ENCODE measurements at regions not wholly inside any gene's neighbourhood (a gene's known extent, or its start where the extent isn't known, plus 50 kb on each side); places are given as distances from the start of the nearest gene placed in this dataset.

DNA sequence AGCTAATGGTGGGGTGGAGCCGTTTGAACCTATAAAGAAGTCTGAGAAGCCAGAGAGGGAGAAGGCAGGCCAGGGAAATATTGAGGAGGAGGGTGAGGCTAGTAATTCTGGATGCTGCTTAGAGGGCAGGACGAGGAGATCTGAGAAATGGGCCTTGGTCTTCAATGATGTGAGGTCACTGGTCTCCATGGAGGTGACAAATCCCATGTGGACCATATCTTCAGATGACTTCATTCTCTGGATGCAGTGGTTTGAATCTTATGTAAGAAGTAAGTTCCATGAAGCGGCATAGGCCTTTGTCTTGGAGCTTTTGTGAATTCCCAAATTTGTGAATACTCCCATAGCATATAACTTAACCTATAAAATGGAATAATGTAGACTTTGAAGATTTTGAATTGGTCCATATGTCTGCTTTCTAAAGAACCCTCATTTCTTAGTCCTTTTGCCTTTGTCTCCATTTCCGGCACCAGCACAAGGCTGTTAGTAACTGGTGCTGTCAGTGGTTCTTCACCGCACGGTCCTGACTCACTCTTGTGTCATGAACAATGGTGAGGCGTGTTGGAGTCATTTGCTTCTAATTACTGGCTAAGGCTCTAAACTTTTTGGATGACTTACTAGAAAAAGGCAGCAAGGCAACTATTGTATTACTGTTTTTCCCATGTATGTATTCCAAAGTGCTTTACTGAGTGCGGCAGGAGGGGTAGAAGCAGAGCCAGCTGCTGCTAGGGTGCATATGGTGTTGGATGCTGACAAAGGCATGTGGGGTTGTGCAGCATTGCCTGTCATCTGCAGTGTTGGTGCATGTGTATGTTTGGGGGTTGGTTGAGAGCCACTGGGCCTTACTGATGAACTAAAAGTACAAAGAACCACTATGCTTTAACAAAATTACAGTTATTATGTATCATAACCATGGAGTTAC lies 279.3 kb upstream of the C2CD4B start:
- no peak for DNase-seq (ENCODE audit: low read depth)

DNA sequence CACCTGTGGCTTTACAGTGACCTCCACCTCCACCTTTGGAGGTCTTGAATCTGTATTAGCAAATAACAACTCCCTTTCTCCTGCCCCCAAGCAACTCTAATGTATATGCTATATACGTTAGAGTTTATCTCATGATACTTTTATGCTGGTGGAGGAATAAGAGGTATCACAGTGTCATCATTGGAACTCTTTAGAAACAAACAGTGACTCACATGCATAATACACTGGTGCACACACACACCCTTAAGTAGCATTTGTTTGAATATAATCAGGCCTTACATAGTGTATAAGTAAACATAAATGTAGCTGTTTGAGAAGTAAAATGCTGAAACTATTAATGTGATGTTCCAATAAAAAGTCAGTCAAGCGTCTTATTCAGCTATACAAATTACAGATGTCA lies 280.2 kb upstream of the C2CD4B start:
- DNase-seq (ENCODE audit: low read depth), result no peak

- DNase-seq (ENCODE audit: low read depth), result no peak
Measured at GRCh38 chr15:62446984-62447383, 281.9 kb upstream of the C2CD4B start.

- DNase-seq (ENCODE audit: low read depth), result no peak
Measured at GRCh38 chr15:62447742-62448141, 282.7 kb upstream of the C2CD4B start.

DNA sequence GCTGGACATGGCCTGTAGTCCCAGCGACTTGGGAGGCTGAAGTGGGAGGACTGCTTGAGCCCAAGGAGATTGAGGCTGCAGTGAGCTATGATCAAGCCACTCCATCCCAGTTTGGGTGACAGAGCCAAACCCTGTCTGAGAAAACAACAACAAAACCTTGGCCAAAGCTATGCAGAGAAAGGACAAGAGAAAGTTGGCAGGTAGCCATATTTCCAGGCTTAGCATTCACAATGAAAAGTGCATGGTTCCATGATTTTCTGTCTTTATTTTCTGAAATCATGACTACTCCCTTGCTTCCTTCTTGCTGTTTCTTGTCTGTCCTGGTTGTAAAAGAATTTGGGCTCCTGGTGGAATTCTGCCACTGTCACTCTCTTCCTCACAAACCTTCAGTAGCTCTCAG lies 284.6 kb upstream of the C2CD4B start:
- DNase-seq (ENCODE audit: low read depth), result no peak

GRCh38 chr15:62450061-62450460 lies 285.0 kb upstream of the C2CD4B start:
- DNase-seq (ENCODE audit: low read depth), result no peak

DNA sequence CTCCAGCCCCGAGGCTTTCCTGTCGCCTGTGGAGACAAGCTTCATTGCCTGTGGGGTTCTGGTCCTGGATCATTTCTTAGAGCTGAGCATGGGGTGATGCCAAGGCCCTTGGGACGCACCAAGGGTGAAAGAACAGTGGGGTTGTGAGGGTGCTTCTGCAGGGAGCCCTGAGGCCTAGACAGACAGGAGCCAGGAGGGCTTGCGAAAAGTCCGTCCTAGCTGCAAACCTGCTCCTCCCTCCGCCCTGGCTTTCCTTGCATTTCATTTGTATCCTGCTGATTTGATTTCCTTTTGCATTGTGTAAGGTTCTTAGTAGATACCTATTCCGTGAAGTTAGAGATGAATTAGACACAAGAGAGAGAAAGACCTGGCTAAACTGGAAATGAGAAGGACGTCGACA lies 286.9 kb upstream of the C2CD4B start:
- no peak for DNase-seq (ENCODE audit: low read depth)

DNA sequence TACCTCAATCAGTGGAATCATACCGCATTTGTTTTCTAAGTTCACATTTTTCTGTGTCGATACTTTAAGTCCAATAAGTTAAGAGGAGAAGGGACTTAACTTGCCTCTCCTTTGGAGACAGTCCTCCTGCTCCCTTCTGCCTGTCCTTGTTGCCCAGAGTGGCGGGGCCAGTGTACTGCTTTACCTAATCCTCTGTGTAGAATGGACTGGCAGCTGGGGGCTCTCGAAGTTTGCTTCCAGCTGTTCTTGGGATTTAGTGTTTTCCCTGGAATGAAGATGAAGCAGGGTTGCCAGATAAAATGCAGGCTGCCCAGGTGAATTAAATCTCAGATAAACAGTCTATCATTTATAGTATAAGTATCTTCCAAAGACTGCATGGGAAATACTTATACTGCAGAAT lies 287.6 kb upstream of the C2CD4B start:
- no peak for DNase-seq (ENCODE audit: low read depth)

GRCh38 chr15:62453375-62453774 lies 288.3 kb upstream of the C2CD4B start:
- DNase-seq (ENCODE audit: low read depth), result no peak

GRCh38 chr15:62453981-62454380 lies 288.9 kb upstream of the C2CD4B start:
- DNase-seq (ENCODE audit: low read depth), result no peak

GRCh38 chr15:62454567-62455172 lies 289.6 kb upstream of the C2CD4B start:
- no peak for DNase-seq (ENCODE audit: low read depth)

- no peak for DNase-seq (ENCODE audit: low read depth)
Measured at GRCh38 chr15:62455441-62455921, 290.4 kb upstream of the C2CD4B start.

- no peak for DNase-seq (ENCODE audit: low read depth)
Measured at GRCh38 chr15:62456011-62456920, 291.2 kb upstream of the C2CD4B start.

GRCh38 chr15:62457100-62457499 lies 292.0 kb upstream of the C2CD4B start:
- DNase-seq (ENCODE audit: low read depth), result no peak

GRCh38 chr15:62459875-62460274 lies 294.8 kb upstream of the C2CD4B start:
- no peak for DNase-seq (ENCODE audit: low read depth)

DNA sequence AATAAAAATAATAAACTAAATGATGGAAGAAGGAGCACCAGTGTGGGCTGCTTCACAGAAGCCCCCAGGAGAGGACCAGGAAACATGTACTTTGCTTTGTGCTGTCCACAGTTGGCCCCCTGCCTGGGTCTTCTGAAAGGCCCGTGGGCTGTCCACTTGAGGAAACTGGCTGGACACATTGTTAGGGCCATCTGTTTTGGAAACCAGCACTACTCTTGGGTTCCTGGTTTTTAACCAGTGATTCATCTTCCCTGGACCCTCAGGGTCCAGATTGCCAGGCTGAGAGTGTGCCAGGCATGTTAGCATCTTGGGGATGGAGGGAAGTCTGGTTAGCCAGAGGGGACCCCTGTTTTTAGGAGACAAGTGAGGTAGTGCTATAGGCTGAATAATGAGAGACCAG lies 297.2 kb upstream of the C2CD4B start:
- DNase-seq (ENCODE audit: low read depth), result no peak

DNA sequence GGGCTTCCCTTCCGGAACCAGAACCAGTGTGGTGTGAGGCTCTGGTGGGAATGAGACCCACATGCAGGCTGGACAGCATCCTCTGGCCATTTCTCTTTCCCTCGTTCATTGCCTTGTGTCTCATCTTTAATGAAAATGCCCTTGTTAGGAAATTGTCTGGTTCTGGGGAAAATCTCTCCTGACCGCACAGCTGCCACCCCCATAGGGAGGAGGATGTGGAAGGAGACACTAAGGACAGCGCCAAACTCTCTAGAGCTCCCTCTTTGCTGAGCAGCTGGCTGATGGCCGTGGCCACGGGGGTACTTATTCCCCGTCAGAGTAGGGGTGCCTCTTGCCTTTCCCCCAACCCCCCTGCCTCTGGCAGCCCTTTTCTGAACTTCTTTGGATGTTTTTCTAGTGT lies 297.6 kb upstream of the C2CD4B start:
- no peak for DNase-seq (ENCODE audit: low read depth)

GRCh38 chr15:62464705-62465104 lies 299.6 kb upstream of the C2CD4B start:
- no peak for DNase-seq (ENCODE audit: low read depth)

- no peak for DNase-seq (ENCODE audit: low read depth)
Measured at GRCh38 chr15:62465173-62465572, 300.1 kb upstream of the C2CD4B start.

DNA sequence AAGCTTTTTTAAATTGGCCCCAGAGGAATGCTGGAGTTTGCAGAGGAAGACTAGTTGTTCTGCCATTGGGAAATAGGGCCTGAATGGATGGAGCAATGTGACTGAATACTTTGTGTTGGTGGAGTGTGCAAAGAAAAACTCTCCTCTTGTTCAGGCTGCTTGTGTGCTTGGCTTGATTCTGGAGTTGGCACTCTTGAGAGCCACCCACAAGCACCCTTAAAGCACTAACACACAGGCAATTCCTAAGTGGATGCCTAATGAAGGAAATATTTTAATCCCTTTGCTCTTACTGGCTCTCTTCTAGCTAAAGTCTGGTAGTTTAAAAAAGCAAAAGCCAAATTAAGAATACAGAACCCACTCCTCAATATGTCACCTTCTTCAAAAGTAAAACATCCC lies 304.4 kb upstream of the C2CD4B start:
- no peak for DNase-seq (ENCODE audit: low read depth)

DNA sequence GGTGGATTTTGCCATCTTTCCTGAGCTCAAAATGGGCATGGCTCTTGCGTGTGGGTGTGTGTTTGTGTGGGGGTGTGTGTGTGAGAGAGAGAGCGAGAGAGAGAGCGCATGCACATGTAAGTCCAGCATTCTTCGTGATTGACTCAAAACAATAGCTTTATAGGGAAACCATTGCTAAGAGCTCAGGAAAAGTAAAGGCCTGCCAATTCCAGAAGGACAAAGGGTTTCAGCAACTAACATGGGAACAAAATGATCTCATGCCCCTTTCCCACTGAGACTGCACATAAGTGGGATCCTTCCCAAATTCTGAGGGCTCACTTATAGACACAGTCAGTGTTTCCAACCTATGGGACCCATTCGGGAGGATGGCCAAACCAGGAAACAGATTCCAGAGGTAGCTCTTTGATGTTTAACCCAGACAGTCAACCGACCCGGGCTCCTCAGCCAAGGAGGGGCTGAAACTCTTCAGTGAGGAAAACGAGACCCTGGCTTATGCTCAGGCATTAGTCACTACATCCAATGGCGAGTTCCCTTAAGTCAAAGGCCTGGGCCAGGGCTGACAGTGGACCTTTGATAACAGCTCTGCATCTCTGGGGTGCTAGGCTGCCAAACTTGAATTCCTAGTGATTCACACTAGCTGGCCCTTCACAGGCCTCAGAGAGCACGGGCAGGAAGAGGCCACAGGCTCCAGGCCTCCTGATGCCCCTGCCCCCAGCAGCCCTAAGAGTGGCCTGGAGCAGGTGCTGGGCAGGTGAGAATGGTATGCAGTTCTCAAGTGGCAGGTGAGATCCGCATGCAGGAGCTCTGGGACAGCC lies 305.0 kb upstream of the C2CD4B start:
- no peak for DNase-seq (ENCODE audit: low read depth)

Data from activated T-helper 9 cell treated with anti-CD3 and anti-CD28 coated beads, Interleukin-2, amount 50 U/mL, for 16 hours (primary cell).